ENCODE measurements at regions not wholly inside any gene's neighbourhood (a gene's known extent, or its start where the extent isn't known, plus 50 kb on each side); places are given as distances from the start of the nearest gene placed in this dataset.

- no peak for DNase-seq (ENCODE audit: low spot score)
Measured at GRCh38 chr7:109735881-109736280, 1166.2 kb downstream of the DNAJB9 start.

GRCh38 chr7:109745677-109746410 is 1176.2 kb downstream of the DNAJB9 start:
- no peak for DNase-seq (ENCODE audit: low spot score)

- peak; percentile 1 for DNase-seq (ENCODE audit: low spot score)
Measured at GRCh38 chr7:109751241-109751640, 1181.6 kb downstream of the DNAJB9 start.

- no peak for DNase-seq (ENCODE audit: low spot score)
Measured at GRCh38 chr7:109752068-109752467, 1182.4 kb downstream of the DNAJB9 start.

GRCh38 chr7:109757713-109758112 is 1188.0 kb downstream of the DNAJB9 start:
- DNase-seq (ENCODE audit: low spot score) = no peak

GRCh38 chr7:109763611-109764010 is 1193.9 kb downstream of the DNAJB9 start:
- DNase-seq (ENCODE audit: low spot score) = no peak

- DNase-seq (ENCODE audit: low spot score) = no peak
Measured at GRCh38 chr7:109772161-109772560, 1202.5 kb downstream of the DNAJB9 start.

- DNase-seq (ENCODE audit: low spot score) = no peak
Measured at GRCh38 chr7:109782806-109783205, 1213.1 kb downstream of the DNAJB9 start.

GRCh38 chr7:109806548-109806947 is 1236.9 kb downstream of the DNAJB9 start:
- DNase-seq (ENCODE audit: low spot score) = no peak

- no peak for DNase-seq (ENCODE audit: low spot score)
Measured at GRCh38 chr7:109821156-109821555, 1251.5 kb downstream of the DNAJB9 start.

- no peak for DNase-seq (ENCODE audit: low spot score)
Measured at GRCh38 chr7:109834851-109835250, 1256.1 kb upstream of the LRRN3 start.

GRCh38 chr7:109835577-109835976 is 1255.3 kb upstream of the LRRN3 start:
- no peak for DNase-seq (ENCODE audit: low spot score)

- DNase-seq (ENCODE audit: low spot score) = no peak
Measured at GRCh38 chr7:109836016-109836415, 1254.9 kb upstream of the LRRN3 start.

- DNase-seq (ENCODE audit: low spot score) = no peak
Measured at GRCh38 chr7:109842386-109842785, 1248.5 kb upstream of the LRRN3 start.

- no peak for DNase-seq (ENCODE audit: low spot score)
Measured at GRCh38 chr7:109844362-109844761, 1246.6 kb upstream of the LRRN3 start.

GRCh38 chr7:109864230-109864629 is 1226.7 kb upstream of the LRRN3 start:
- no peak for DNase-seq (ENCODE audit: low spot score)

- DNase-seq (ENCODE audit: low spot score) = no peak
Measured at GRCh38 chr7:109868215-109868860, 1222.6 kb upstream of the LRRN3 start.

- no peak for DNase-seq (ENCODE audit: low spot score)
Measured at GRCh38 chr7:109873296-109873695, 1217.6 kb upstream of the LRRN3 start.

- no peak for DNase-seq (ENCODE audit: low spot score)
Measured at GRCh38 chr7:109879287-109879828, 1211.6 kb upstream of the LRRN3 start.

- no peak for DNase-seq (ENCODE audit: low spot score)
Measured at GRCh38 chr7:109890622-109891021, 1200.3 kb upstream of the LRRN3 start.

- DNase-seq (ENCODE audit: low spot score) = no peak
Measured at GRCh38 chr7:109893231-109893630, 1197.7 kb upstream of the LRRN3 start.

GRCh38 chr7:109895536-109895935 is 1195.4 kb upstream of the LRRN3 start:
- DNase-seq (ENCODE audit: low spot score) = no peak

- DNase-seq (ENCODE audit: low spot score) = no peak
Measured at GRCh38 chr7:109901926-109902325, 1189.0 kb upstream of the LRRN3 start.
